Calu3 (cell line): ENCODE measurements at regions not wholly inside any gene's neighbourhood (a gene's known extent, or its start where the extent isn't known, plus 50 kb on each side); places are given as distances from the start of the nearest gene placed in this dataset.

Experiments used
- BruUV-seq: library from RNA; stranded (reverse); fragments of 400-500 nt; replicated peaks from 2 replicates; lab custom pipeline; 2021; lab: Mats Ljungman, UMichigan
- CTCF ChIA-PET: fragments of 300-600 bp; sonication (Branson Sonifier 250); formaldehyde crosslinking; loops from one replicate; lab custom pipeline; 2022; ENCODE audit warnings: antibody characterized with exemption; lab: Charles Lee
- DNase-seq: peaks from one replicate; pipeline ENCODE4 v3.0.0; 2022
- H3K27ac Mint-ChIP-seq: one replicate; pipeline ENCODE4 v1.8.0; 2022; ENCODE audit warnings: mixed read lengths; ENCODE audit not compliant: unreplicated experiment
- H3K27me3 Mint-ChIP-seq: one replicate; pipeline ENCODE4 v1.8.0; 2022; ENCODE audit warnings: mixed read lengths; ENCODE audit not compliant: unreplicated experiment
- H3K36me3 Mint-ChIP-seq: one replicate; pipeline ENCODE4 v1.8.0; 2022; ENCODE audit warnings: mild to moderate bottlenecking, moderate library complexity, mixed read lengths; ENCODE audit not compliant: insufficient read depth, unreplicated experiment
- H3K4me1 Mint-ChIP-seq: one replicate; pipeline ENCODE4 v1.8.0; 2022; ENCODE audit warnings: mild to moderate bottlenecking, low read depth, mixed read lengths; ENCODE audit not compliant: unreplicated experiment
- H3K4me3 Mint-ChIP-seq: one replicate; pipeline ENCODE4 v1.8.0; 2022; ENCODE audit warnings: mild to moderate bottlenecking, low read depth, moderate library complexity, mixed read lengths; ENCODE audit not compliant: unreplicated experiment
- H3K9me3 Mint-ChIP-seq: one replicate; pipeline ENCODE4 v1.8.0; 2022; ENCODE audit warnings: low read depth, mixed read lengths; ENCODE audit not compliant: unreplicated experiment
- intact Hi-C: fragments of 100-400 bp; cut with micrococcal nuclease; formaldehyde crosslinking; loops from one replicate; pipeline ENCODE4 v1.10.0; 2022; ENCODE audit not compliant: unreplicated experiment
- TF ChIP-seq, protein P1 (sequence below): fragments of 200-600 bp; IDR thresholded peaks from one replicate; pipeline ENCODE4 v1.8.0; 2022; ENCODE audit warnings: antibody characterized with exemption; ENCODE audit not compliant: unreplicated experiment

DNA sequence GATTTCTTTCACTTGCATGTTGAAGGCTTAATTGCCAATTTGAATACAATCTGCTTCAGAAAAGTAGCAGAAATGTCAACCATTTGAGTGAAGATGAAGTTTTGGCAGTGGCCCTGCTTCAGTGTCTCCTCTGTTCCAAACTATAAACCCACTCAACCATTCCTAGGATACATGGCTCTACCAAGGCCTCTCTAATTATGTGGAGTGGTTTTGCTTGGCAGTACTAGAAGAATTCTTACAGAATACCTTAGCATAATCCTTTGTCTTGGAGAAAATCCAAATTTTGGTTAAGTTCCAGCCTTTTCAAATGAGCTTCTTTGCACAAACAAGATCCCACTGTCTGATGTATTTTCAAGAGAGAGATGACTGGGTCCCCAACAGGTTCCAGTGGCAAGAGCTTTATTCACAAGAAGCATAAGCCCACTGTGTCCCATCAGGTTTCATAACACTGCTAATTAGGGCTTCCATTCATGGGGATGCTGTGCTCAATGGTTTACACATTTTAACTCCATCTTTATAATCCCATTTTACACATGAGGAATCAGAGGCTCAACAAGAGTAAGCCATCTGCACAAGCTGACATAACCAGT lies 234.5 kb downstream of the IPO8 start:
- Mint-ChIP-seq H3K4me3 (no peak overlapping the region), H3K4me1 (peaks cover 8% of the 10 kb centered on the region), H3K27me3 (peaks cover 7% of the 10 kb centered on the region), H3K36me3 (no peaks in the 10 kb centered on the region), H3K27ac (no peak overlapping the region), H3K9me3 (peaks cover 5% of the 10 kb centered on the region)
- intact Hi-C loops: no loop called here
- CTCF ChIA-PET: no interaction called here
- DNase-seq: no peak
- TF ChIP-seq, protein P1, sequence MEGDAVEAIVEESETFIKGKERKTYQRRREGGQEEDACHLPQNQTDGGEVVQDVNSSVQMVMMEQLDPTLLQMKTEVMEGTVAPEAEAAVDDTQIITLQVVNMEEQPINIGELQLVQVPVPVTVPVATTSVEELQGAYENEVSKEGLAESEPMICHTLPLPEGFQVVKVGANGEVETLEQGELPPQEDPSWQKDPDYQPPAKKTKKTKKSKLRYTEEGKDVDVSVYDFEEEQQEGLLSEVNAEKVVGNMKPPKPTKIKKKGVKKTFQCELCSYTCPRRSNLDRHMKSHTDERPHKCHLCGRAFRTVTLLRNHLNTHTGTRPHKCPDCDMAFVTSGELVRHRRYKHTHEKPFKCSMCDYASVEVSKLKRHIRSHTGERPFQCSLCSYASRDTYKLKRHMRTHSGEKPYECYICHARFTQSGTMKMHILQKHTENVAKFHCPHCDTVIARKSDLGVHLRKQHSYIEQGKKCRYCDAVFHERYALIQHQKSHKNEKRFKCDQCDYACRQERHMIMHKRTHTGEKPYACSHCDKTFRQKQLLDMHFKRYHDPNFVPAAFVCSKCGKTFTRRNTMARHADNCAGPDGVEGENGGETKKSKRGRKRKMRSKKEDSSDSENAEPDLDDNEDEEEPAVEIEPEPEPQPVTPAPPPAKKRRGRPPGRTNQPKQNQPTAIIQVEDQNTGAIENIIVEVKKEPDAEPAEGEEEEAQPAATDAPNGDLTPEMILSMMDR: no peak
- BruUV-seq: no TSS peak

GRCh38 chr12:30458453-30458852 lies 237.2 kb downstream of the IPO8 start:
- no TSS peak for BruUV-seq
- intact Hi-C loops: no loop called here
- TF ChIP-seq, protein P1: no peak
- Mint-ChIP-seq H3K36me3 (no peaks in the 10 kb centered on the region), H3K4me1 (peaks cover 8% of the 10 kb centered on the region), H3K27ac (no peak overlapping the region), H3K4me3 (no peak overlapping the region), H3K27me3 (no peaks in the 10 kb centered on the region), H3K9me3 (peaks cover 2% of the 10 kb centered on the region)
- CTCF ChIA-PET: no interaction called here
- no peak for DNase-seq

DNA sequence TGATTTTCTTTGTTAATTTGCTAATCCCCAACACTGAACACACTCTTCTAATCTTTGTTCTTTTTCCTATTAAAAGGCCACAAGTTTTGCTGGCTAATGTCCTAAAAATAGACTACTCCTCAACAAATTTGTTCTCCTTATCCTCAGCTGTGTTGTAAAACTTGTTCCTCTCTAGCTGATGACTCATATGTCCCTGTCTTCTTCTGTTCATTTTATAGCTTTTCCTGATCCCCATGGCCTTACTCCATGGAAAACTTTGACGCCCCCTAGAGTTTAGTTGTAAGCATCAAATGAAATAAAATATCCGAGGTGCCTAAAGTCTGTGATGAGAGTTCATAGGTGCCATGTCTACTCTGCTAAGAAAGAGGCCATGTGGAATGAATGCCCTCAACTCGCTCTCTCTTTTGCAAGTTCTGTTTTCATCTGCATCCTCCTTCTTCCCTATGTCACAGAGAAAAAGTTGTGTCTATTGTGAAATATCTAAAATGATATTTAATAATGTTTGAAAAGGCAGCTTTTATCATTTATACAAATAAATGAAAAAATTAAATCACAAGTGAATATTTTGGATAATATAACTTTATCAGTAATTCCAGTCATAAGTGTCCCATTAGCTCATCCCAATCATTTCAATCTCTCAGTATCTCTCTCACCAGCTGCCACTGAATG lies 237.9 kb downstream of the IPO8 start:
- DNase-seq: no peak
- Mint-ChIP-seq H3K4me1 (peaks cover 8% of the 10 kb centered on the region), H3K9me3 (peaks cover 2% of the 10 kb centered on the region), H3K27ac (no peak overlapping the region), H3K4me3 (no peak overlapping the region), H3K27me3 (peaks cover 3% of the 10 kb centered on the region), H3K36me3 (no peaks in the 10 kb centered on the region)
- intact Hi-C loops: no loop called here
- no TSS peak for BruUV-seq
- CTCF ChIA-PET: interaction anchor here (0.6 kb wide), 1 partner anchor 17 kb away, joined by 3 read pairs; no protein-coding TSS in a partner anchor
- TF ChIP-seq, protein P1: no peak

- H3K27me3 Mint-ChIP-seq: peaks cover 28% of the 10 kb centered on the region
- intact Hi-C loops: no loop called here
These were observed 244.8 kb downstream of the IPO8 start for GRCh38 chr12:30450872-30451271.

More at GRCh38 chr12:30450872-30451271, 244.8 kb downstream of the IPO8 start:
- Mint-ChIP-seq H3K9me3 (no peaks in the 10 kb centered on the region), H3K36me3 (no peaks in the 10 kb centered on the region), H3K4me1 (no peaks in the 10 kb centered on the region), H3K4me3 (no peak overlapping the region), H3K27ac (no peak overlapping the region)
- DNase-seq: no peak
- CTCF ChIA-PET: no interaction called here
- no TSS peak for BruUV-seq
- TF ChIP-seq, protein P1: no peak
